ENCODE measurements at regions not wholly inside any gene's neighbourhood (a gene's known extent, or its start where the extent isn't known, plus 50 kb on each side); places are given as distances from the start of the nearest gene placed in this dataset.
"Not testable (repeated sequence)": the region's sequence is repeated elsewhere in the genome, so short reads cannot be mapped to it uniquely, and the experiment has no call there.

DNA sequence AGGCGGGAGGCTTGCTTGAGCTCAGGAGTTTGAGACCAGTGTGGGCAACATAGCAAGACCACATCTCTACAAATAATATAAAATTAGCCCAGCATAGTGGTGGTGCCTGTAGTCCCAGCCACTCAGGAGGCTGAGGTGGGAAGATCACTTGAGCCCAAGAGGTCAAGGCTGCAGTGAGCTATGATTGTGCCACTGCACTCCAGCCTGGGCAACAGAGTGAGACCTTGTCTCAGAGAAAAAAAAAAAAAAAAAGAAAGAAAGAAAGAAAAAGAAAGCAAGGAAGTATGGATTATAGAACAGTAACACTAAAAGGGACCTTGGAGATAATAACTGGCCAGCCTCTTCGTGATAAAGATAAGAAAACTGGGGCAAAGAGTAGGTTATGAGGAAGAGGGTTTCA lies 130.4 kb downstream of the PLCE1 start:
- DNase-seq, result not testable (repeated sequence)

DNA sequence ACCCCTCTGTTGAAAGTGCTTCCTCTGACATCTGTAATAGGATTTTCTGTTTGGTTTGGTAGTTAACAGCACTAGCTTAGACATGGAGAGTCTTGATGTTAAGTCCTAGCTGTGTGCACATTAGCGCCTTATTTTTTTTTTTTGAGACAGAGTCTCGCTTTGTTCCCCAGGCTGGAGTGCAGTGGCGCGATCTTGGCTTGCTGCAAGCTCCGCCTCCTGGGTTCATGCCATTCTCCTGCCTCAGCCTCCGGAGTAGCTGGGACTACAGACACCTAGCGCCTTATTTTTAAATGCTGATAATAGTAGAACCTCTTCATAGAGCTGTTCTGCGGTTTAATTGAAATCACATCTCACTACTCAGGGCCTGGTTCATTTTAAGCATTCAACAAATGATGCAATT lies 131.5 kb downstream of the PLCE1 start:
- DNase-seq, result peak in 6 of 56 donors; percentile 2 to 24 (median 8)

DNA sequence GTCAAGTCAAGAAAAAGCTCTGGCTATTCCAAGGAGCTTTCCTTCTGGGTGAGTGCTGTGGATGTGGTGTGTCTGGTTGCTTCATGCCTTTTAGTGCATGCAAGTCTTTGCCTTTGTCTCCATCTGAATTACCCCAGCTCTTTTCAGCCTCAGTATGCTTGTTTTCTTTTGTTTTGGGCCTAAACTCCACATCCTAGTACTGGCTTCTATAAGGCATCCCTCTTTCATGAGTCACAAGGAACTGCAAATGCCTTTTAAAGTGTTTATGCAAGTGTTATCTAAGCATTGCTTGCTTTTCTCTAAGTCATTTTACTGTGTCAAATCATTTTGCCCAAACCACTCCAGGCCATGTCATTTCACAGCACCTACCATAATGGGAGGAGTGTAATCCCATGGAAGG lies 132.1 kb downstream of the PLCE1 start:
- DNase-seq, result no peak

DNA sequence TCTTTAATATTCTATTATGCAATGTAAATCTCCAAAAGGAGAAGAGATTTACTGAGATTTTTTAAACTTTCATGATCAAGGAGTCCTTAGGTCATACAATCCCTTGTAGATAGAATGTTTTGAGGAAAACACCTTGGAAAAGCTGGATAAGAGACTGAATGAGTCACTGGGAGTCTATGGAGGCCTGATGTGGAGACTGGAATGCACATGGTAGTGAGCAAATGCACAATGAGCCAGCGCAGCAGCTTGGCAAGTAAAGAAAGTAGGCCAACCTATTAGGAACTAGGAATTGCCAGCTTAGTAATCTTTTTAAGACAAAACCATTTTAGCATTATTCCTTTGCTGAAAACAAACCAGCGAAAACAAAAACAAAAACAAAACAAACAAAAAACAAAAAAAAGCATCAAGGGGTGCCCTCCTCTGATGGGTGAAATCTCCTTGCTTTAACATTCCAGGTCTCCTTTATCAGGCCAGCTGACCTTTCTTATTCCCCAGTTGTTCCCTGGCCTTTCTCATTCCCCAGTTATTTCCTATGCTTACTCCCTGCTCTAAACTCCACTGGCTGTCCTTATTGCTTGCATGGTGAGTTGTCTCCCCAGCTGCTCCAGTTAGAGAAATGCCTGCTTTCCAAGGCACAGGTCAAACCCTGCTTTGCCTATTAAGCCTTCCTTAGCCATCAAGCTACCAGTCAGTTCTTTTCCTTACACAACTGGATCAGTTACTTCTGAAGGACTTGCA lies 135.8 kb downstream of the PLCE1 start:
- peak in 2 of 56 donors; percentile 1 to 3 for DNase-seq

DNA sequence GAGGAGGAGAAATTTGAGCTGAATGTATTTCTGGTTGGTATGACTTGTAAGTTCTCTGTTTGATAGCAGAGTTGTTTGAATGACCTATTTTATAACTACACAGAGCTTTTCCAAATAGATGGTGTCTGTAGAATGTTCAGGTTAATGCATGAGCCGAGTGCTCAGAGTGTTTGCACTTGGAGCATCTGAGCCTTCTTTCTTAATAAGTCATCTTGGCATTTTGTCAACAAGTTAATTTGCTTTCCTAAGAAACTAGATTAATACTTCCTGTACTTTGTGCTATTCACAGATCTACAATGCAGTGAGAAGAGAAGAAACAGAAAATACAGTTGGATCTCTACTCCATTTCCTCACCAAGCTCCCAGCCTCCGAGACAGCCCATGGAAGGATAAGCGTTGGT lies 138.2 kb downstream of the PLCE1 start:
- DNase-seq, result no peak

DNA sequence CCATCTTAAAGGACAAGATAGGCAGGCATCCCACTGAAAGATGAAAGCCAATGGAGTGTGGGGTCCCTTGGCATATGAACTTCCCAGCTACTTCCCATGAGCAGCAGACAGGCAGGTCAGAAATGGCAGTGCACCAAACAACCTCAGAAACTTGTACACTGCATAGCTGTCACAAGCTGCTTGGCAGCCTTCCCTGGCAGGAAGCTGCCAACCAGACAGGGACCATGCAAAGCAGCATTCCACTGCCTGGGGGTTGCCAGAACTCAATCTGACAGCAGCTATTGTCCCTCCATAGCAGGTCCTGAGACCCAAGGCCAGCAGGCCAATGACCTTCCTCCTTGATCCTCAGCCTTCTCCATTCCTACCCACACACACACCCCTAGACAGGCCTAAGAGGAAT lies 139.5 kb downstream of the PLCE1 start:
- DNase-seq, result peak in 26 of 56 donors; percentile 3 to 59 (median 18)

DNA sequence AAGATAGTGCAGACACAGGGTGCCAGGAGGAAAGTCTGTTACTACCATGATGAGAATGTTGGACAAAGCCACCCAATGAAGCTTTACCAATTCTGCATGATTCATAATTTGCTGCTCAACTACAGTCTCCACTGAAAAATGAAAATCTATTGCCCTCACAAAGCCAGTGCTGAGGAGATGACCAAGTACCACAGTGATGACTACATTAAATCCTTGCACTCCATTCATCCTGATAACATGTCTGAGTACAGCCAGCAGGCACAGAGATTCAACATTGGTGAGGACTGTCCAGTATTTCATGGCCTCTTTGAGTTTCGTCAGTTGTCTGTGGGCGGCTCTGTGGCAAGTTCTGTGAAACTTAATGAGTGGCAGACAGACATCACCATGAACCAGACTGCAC lies 144.0 kb downstream of the PLCE1 start:
- no peak for DNase-seq

DNA sequence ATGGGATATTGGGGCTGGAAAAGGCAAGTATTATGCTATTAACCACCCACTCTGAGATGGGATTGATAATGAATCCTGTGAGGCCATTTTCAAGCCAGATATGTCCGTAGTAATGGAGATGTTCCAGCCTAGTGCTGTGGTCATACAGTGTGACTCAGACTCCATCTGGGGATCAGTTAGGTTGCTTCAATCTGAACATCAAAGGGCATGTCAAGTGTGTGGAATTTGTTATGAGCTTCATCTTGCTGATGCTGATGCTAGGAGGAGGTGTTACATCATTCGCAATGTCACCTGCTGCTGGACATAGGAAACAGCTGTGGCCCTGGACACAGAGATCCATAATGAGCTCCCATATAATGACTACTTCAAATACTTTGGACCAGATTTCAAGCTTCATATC lies 144.7 kb downstream of the PLCE1 start:
- no peak for DNase-seq

DNA sequence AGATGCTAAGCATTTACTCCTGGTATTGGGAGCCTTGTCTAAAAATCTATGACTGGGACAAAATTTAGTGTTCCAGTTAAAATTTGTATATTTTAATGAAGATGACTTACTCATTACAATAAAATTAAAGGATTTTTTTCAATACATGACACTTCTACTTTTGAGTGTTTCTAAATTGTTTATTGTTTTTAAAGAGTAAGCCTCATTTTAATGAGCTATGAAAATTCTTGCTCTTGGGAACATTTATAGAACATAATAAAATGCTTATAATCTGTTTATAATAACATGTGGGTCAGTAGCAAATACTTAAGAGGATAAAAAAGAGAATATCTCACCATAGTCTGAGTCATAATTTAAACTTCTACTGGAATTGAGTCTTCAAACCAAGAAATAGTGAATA lies 149.5 kb downstream of the PLCE1 start:
- no peak for DNase-seq

DNA sequence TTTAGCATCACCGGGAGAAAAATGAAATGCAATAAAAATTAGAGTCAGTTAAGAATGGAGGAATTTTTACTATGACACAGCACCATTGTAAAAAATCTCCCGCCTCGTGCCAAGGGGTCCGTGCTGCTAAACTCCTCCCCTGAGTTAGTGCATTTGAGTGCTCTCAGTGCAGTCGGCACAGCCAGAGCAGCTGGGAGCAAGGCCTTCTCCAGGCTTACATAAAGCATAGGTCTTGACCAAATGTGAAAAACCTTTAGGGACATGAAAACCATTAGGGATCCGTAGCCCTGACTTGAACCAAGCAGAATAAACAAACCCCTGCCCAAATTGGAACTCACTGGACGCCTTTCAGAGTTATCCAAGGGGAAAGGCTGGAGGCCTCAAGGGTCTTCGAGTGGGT lies 152.6 kb downstream of the PLCE1 start:
- no peak for DNase-seq

DNA sequence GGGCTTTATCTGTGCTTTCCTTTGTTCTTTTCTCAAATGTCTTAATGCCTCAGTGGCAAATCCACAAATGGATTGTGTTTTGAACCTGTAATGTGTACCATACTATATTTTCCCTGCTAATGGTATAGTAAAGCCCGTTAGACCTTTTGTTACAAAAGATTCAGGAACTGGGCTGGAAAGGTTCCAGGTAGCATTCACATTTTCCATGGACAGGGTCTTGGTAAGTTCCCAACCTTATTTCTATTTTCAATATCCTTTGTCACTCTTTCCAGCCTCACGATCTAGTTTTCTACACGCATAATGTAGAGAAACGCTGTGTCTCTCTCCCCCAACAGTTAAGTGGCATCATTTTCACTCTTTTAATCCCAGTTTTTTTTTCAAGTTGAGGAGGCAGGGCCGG lies 153.0 kb downstream of the PLCE1 start:
- DNase-seq, result no peak

DNA sequence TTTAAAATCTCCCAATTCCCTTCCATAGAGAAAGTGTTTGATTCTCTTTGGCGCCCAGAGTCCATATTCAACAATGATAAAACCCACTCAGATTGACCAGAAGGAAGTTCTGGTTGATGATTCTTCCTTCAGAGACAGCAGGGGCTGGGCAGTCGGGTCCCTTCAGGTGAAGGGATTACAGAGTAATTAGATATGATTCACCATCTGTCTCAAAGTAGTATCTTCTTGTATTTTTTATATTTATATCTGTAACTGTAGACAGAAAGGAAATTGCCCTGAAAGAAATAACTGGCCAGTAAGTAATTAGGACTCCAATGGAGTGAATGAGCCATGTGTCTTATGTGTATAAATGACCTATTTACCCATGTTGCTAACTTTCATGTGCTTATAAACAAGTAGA lies 156.0 kb downstream of the PLCE1 start:
- no peak for DNase-seq

DNA sequence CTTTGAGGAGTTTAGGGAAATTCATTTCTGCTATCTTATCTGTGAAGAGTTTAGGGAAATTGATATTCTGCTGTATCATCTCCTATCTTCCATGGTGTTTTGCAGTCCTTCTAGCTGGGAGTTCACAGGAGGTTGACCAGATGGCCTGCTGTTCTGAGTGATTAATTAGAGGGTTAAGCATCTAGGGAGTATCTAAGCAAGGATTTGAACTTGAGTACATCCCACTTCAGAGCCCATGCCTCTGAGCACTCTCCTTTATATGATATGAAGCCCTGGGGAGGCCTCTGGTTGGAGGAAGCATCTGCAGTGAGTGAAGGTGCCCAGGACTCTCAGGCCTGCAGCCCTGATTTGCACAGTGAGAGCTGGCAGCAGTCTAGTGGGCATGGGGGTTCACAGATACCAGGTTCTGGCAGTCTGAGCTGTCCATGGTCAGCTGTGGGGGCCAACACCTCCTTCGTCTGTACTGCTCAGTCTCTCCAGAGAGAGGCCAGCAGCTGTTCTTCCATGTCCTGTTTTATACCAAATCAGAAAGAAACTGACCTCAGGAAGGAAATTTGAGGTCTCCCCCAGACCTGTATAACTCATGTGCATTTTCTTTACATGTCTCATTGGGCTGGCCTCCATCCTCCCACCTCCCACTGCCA lies 156.9 kb downstream of the PLCE1 start:
- no peak for DNase-seq

DNA sequence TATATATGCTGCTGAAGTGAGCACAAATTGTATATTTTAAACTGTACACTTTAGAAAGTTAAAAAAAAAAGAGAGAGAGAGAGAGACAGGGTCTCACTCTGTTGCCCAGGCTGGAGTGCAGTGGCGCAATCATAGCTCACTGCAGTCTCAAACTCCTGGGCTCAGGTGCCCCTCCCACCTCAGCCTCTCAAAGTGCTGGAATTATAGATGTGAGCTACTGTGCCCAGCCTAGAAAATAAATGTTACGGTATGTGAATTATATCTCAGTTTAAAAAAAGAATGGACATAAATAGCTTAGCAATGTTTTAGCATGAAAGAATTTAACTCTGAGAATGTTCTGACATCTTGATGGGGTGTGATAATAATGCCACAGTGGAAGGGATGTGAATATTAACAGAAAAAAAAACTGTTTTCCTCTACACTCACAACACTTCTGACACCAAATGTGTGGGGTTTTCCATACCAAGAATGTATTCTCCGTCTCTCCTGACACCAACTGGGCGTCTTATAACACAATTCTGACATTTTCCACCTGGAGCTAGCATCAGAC lies 162.1 kb downstream of the PLCE1 start:
- no peak for DNase-seq

DNA sequence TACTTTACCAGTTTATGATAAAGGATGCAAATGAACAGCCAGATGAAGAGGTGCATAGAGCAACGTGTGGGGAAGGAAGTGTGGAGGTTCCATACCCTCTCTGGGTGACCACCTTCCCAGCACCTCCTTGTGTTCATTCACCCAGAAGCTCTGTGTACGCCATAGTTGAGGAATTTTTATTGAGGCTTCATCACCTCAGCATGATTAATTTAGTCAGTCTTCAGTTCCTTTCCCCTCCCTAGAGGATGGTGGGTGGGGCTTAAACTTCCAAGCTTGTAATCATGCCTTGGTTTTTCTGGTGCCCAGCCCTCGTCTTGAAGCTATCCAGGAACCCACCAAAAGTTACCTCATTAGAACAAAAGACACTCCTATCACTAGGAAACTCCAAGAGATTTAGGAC lies 162.7 kb downstream of the PLCE1 start:
- DNase-seq, result no peak

DNA sequence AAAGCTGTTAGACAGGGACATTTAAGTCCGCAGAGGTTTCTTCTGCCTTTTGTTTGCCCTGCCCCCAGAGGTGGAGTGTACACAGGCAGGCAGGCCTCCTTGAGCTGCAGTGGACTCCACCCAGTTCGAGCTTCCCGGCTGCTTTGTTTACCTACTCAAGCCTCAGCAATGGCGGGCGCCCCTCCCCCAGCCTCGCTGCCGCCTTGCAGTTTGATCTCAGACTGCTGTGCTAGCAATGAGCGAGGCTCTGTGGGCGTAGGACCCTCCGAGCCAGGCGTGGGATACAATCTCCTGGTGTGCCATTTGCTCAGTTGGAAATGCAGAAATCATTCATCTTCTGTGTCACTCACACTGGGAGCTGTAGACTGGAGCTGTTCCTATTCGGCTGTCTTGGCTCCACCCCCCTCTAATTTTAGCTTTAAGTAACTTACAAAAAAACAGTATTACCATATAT lies 171.5 kb downstream of the PLCE1 start:
- DNase-seq, result not testable (repeated sequence)

DNA sequence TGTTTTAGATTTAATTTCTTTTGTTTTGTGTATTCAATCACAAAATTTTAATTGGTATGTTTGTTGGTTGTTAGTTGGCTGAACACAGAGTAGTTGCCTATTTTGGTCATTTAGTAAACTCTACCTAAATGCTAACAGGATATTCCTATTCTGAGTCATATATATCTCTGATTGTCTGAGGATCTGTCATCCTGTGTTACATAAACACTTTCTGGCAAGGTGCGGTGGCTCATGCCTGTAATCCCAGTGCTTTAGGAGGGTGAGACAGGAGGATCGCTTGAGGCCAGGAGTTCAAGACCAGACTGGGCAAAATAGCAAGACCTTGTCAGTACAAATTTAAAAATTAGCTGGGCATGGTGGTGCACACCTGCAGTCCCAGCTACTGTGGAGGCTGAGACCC lies 178.6 kb downstream of the PLCE1 start:
- no peak for DNase-seq

DNA sequence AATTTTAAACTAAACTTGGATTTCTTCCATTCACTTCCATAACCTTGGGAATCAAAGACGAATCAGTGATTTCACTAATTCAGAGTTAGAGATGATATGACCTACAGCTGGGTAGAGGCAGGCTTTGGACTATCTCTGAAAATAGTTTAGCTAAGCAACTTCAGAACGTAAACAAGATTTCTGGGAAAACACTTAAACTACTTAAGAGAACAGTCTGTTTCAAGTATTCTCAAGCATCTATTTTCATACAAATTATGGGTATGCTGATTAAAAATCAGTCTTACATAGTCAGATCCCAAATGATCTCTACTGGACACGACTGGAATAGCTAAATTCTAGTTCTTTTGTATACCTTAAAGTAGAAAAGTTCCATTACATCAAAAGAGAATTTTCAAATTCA lies 179.9 kb downstream of the PLCE1 start:
- DNase-seq, result no peak

DNA sequence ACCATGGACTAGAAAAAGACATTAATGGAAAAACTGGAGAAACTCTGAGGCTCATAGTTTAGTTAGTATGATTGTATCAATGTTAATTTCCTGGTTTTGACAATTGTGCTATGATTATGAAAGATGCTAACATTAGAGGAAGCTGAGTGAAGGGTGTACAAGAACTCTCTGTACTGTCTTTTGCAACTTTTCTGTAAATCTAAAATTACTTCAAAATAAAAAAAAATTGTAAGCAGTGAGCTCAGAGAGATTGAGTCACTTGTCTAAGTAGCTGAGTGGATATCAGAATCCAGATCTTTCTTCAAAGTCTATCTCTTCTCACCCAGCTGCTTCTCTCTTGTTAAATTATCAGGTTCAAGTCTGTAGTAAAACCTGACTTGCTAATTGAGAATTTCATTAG lies 181.1 kb downstream of the PLCE1 start:
- no peak for DNase-seq

DNA sequence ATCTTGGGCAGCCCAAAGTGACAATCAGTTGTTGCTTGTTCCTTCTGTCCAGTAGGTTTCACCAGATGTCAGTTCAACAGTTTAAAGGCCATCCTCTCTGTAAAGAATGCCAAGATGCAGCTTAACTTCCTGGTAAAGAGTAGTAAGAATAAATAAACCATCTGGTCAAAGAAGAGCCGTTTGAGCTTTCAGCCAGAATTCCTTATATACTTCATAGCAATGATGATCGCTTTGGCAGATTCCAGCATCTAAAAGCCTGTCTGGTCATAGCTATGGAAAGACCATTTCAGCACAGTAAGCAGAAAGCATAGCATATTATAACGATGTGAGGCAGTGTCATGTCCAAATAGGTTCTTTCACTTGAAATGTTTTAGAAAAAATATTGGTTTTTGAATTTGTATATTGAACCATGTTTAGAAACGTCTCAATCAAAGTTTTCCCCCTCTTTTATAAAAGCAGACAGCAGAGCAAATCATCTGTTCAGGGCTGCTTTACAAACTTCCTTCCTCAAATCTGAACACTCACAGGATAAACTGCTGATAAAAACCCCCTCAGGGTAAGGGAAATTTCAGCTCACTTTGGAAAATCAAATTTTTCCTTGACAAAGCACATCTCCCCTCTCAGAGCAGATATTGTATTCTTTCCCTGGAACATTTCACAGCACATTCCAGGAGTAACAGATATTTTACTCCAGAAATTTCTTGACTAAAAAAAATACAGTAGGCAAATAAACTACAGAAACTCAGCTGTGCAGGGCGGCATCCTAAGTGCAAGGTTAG lies 184.1 kb downstream of the NOC3L start:
- DNase-seq, result no peak

DNA sequence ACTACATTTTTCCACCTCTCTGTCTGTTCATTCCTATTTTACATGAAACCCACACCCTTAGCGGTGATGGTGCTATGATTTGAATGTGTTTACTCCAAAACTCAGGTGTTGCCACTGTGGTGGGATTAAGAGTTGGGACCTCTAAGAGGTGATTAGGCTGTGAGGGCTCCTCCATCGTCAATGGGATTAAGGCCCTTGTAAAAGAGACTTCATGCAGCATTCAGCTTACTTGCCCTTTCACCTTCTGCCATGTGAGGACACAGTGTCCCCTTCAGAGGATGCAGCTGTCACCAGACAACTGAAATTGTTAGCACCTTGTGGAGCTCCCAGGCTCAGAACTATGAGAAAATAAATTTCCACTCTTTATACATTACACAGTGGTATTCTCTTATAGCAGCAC lies 182.2 kb downstream of the NOC3L start:
- no peak for DNase-seq

DNA sequence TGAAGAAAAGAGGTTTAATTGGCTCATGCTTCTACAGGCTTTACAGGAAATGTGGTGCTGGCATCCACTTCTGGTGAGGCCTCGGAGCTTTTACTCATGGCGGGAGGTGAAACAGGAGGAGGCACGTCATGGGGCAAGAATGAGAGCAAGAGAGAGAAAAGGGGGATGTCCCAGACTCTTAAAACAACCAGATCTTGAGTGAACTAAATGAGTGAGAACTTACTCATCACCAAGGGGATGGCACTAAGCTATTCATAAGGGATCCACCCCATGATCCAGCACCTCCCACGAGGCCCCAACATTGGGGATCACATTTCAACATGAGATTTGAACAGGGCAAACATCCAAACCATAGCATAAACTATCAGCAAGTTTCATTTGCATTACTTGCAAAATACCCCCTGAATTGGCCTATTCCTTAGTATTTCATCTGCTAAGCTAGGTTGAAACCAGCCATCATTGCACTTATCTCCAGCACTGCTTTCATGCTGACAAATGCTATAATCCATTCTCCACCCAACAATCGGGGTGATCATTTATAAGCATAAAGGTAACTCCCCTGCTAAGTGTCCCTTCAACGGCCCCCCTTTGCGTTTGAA lies 179.0 kb downstream of the NOC3L start:
- DNase-seq, result no peak
